DMS79 treated with DMSO at 0.1 percent for 48 hours (cell line): ENCODE measurements at regions not wholly inside any gene's neighbourhood (a gene's known extent, or its start where the extent isn't known, plus 50 kb on each side); places are given as distances from the start of the nearest gene placed in this dataset.

Source experiments
- DNase-seq: peaks from one replicate; lab custom pipeline; 2025; lab: John Stamatoyannopoulos, UW

DNA sequence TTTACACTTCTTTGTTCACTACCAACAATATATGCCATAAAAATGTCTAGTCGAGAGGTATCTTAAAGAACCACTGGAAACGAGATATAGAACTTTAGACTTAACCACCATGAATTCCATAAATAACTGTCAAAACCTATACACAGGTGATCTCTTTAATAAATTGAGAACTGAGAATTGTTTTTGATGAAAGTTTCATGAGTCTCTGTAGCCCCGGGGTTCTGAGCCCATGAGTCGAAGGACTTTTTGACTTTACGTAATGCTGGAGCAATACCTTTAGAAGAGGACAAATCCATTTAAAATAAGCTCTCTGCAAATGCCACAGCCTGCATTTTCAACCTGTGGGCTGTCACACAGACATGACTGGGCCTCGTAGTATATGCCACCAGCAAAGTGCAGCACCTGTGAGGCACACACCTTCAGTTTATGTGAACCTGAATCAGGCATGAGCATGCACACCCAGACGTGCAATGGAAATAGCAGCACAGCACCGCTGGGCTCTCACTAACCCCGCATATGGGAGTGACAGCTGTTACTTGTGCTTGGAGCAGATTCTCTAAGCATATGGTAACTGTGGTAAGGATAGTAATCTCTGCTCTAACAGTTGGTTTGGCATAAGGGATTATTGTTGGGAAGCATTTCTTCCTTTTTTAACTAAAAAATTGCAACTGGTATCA lies 383.2 kb downstream of the SOCS6 start:
- DNase-seq, result no peak

DNA sequence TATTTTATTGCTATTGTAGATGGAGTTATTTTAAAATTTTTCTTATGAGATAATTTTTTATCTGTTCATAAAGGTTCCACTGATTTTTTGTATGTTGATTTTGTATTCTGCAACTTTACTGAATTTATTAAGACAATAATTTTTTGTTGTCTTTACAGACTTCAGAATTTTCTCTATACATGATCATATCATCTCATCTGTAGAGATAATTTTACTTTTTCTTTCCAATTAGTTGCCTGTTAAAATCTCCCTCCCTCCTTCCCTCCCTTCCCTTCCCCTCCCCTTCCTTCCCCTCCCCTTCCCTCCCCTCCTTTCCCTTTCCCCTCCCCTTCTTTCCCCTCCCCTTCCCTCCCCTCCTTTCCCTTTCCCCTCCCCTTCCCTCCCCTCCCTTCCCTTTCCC lies 378.1 kb downstream of the SOCS6 start:
- no peak for DNase-seq

GRCh38 chr18:70663141-70663540 lies 374.3 kb downstream of the SOCS6 start:
- no peak for DNase-seq

DNA sequence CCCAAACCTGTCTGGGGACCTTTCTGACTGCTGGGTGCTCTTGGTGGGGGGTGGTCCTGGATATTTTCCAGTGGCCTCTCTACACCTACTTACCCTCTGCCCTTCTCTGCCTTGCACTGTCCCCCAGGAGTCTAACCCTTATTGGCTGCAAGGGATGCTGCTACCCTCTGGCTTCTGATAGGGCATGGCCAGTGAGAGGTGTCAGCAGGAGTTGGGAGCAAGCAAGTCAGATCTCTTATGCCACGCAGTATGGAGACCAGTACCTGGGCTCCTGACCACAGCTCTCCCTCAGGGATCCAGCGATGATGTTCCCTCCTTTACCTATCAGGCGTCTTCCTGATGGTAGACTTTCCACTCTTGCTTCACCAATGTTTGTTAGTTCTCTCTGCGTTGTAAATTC lies 373.7 kb downstream of the SOCS6 start:
- no peak for DNase-seq

- no peak for DNase-seq
Observed at GRCh38 chr18:70659036-70659925, 370.4 kb downstream of the SOCS6 start.

- no peak for DNase-seq
Observed at GRCh38 chr18:70653671-70654070, 364.8 kb downstream of the SOCS6 start.

GRCh38 chr18:70650878-70651277 lies 362.0 kb downstream of the SOCS6 start:
- DNase-seq, result no peak

DNA sequence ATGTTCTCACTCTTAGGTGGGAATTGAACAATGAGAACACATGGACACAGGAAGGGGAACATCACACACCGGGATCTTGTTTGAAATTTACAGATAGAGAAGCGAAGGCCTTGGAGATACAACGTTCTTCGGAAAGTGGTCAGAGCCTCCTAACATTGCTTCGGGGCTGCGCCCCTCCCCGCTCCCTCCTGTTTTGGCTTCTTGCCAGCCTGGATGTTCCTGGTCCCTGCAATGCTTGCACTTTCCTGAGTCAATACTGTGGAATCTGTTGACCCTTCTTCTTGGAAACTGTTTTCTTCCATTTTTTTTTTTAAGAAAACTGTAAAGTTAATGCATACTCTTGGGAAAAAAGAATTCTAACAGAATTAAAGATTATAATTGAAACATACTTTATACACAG lies 360.8 kb downstream of the SOCS6 start:
- no peak for DNase-seq

DNA sequence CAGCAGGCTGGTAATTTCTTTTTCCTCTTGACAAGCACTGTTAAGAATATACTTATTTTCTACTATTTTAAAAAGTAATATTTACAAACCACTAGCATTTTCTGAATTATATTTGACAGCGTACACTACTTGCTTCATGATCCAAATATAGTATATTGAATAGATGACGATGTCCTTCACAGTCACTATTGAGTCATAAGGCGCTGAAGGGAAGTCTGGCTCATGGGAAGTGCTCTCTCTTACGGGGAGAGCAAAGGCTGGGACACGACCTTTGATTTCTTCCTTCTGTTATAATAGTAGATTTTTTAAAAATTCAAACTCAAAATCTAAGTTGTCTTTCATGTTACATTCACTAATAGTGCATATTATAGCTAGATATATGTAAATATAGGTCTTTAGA lies 357.1 kb downstream of the SOCS6 start:
- no peak for DNase-seq

DNA sequence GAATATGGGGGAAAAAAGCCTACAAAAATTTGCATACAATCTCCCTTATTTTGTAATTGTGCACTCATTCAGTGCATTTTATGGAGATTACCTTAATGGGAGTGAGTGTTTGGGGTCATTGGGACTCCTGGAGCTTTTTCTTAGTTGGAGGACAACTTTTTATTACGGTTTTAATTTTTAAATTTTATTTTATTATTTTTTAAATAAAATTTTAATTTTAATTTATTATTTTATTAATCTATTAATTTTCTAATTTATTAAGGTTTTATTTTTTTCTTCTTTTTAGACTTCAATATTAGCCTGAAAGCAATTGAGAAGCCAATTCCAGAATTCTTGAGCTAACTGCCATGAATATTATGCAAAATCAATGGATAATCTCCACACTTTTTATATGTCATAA lies 355.0 kb downstream of the SOCS6 start:
- no peak for DNase-seq

GRCh38 chr18:70641156-70641775 lies 352.4 kb downstream of the SOCS6 start:
- no peak for DNase-seq

- no peak for DNase-seq
Observed at GRCh38 chr18:70640336-70640887, 351.6 kb downstream of the SOCS6 start.

DNA sequence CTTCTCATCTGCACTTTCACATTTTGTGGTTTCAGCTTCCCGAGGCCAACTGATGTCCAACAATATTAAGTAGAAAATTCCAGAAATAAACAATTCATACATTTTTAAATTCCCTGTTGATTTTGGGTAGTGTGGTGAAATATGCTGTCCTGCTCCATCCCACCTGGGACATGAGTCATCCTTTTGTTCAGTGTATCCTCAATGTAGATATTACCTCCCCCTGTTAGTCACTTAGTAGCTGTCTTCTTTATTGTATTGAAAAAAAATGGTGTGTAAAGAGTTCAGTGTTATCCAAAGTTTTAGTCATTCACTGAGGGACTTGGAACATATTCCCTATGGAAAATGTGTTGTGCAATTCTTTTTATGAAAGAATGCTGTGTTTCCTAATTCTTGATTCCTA lies 348.1 kb downstream of the SOCS6 start:
- no peak for DNase-seq

- no peak for DNase-seq
Observed at GRCh38 chr18:70634576-70635147, 345.8 kb downstream of the SOCS6 start.

DNA sequence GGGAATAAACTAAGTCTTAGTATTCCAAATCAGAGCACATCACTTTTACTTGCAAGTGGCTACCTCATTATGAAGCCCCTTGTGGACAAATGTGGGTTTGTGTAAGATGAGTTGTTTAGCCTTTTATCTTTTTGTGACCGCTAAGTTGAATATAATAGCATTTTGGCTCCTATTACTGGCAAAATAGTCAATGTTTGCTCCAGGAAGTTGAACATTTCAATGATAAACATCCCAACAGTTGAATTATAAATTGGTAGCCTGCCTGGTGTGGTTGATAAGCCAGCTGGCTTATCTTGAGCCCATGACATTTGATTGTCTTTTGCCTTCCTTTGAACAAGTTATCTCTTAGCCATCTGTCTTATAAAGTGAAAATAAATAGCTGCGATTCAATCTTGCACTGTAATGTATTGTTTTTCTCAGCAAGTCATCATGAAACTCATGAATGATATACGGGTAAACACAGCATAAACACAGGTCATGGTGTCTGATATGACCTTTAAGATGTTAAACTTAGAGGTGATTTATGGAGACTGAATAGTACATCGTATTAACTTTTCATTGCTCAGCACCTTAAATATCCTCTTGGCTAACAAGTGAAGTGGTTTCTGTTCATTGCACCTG lies 338.4 kb downstream of the SOCS6 start:
- peak; percentile 50 for DNase-seq

- DNase-seq, result no peak
Observed at GRCh38 chr18:70622622-70623419, 334.0 kb downstream of the SOCS6 start.

DNA sequence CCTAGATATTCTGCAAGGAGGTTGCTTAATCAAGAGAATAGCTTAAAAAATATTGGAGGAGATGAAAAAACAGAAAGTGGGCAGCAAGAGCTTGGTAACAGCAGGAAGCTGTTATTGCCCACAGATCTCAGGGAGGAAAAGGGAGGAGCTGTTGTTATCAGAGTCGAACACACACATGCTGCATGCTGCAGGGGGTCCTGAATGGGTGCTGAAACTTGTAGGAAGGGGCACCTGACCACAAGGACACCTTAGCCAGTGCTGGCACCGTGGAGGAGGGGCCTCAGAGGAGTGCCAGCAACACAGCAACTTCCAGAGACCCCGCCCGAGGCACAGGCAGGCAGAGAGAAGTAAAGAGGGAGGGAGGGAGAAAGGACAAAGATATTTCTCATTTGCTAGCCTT lies 332.9 kb downstream of the SOCS6 start:
- DNase-seq, result no peak

- no peak for DNase-seq
Observed at GRCh38 chr18:70620837-70621612, 332.2 kb downstream of the SOCS6 start.

- DNase-seq, result no peak
Observed at GRCh38 chr18:70617020-70617763, 328.3 kb downstream of the SOCS6 start.
